Nephron progenitor cell (in vitro differentiated cells): ENCODE measurements at regions not wholly inside any gene's neighbourhood (a gene's known extent, or its start where the extent isn't known, plus 50 kb on each side); places are given as distances from the start of the nearest gene placed in this dataset.

ENCODE experiments used
- DNase-seq: peaks from one replicate; pipeline ENCODE4 v3.0.0; 2021
- H3K27ac Mint-ChIP-seq: 2 replicates; pipeline ENCODE4 v1.8.0; 2021; ENCODE audit warnings: mild to moderate bottlenecking, moderate library complexity, mixed read lengths
- H3K27me3 Mint-ChIP-seq: 2 replicates; pipeline ENCODE4 v1.8.0; 2021; ENCODE audit warnings: mild to moderate bottlenecking, low read depth, mixed read lengths; ENCODE audit not compliant: poor library complexity
- H3K36me3 Mint-ChIP-seq: 2 replicates; pipeline ENCODE4 v1.8.0; 2021; ENCODE audit warnings: low read depth, mixed read lengths
- H3K4me1 Mint-ChIP-seq: 2 replicates; pipeline ENCODE4 v1.8.0; 2021; ENCODE audit warnings: mixed read lengths
- H3K4me3 Mint-ChIP-seq: 2 replicates; pipeline ENCODE4 v1.8.0; 2021; ENCODE audit warnings: mild to moderate bottlenecking, moderate library complexity, mixed read lengths
- H3K9me3 Mint-ChIP-seq: 2 replicates; pipeline ENCODE4 v1.8.0; 2021; ENCODE audit warnings: mild to moderate bottlenecking, moderate library complexity, mixed read lengths
- CTCF ChIP-seq: fragments of 200-600 bp; sonication (generic); IDR thresholded peaks from 2 replicates; pipeline ENCODE4 v1.5.0; 2021; ENCODE audit warnings: antibody characterized with exemption

GRCh38 chr3:18951333-18951732 lies 197.0 kb upstream of the KCNH8 start:
- DNase-seq, result no peak
- no peak overlapping the region for H3K4me3 Mint-ChIP-seq
- no peaks in the 10 kb centered on the region for H3K27me3 Mint-ChIP-seq
- no peak overlapping the region for H3K27ac Mint-ChIP-seq
- no peaks in the 10 kb centered on the region for H3K36me3 Mint-ChIP-seq
- no peaks in the 10 kb centered on the region for H3K4me1 Mint-ChIP-seq
- TF ChIP-seq CTCF, result no peak
- H3K9me3 Mint-ChIP-seq, result peaks cover 5% of the 10 kb centered on the region

GRCh38 chr3:18946524-18946923 lies 201.8 kb upstream of the KCNH8 start:
- no peak for TF ChIP-seq CTCF
- H3K27ac Mint-ChIP-seq, result no peak overlapping the region
- H3K4me3 Mint-ChIP-seq, result no peak overlapping the region
- H3K4me1 Mint-ChIP-seq, result no peaks in the 10 kb centered on the region
- H3K36me3 Mint-ChIP-seq, result no peaks in the 10 kb centered on the region
- H3K9me3 Mint-ChIP-seq, result peaks cover 11% of the 10 kb centered on the region
- no peak for DNase-seq
- H3K27me3 Mint-ChIP-seq, result no peaks in the 10 kb centered on the region

- Mint-ChIP-seq H3K27ac (no peak overlapping the region), H3K36me3 (no peaks in the 10 kb centered on the region), H3K4me1 (no peaks in the 10 kb centered on the region), H3K9me3 (peaks cover 6% of the 10 kb centered on the region), H3K4me3 (no peak overlapping the region), H3K27me3 (no peaks in the 10 kb centered on the region)
- TF ChIP-seq CTCF, result no peak
- DNase-seq, result no peak
Measured at GRCh38 chr3:18937574-18937973, 210.7 kb upstream of the KCNH8 start.

GRCh38 chr3:18919158-18919557 lies 229.2 kb upstream of the KCNH8 start:
- no peak for TF ChIP-seq CTCF
- Mint-ChIP-seq H3K36me3 (no peaks in the 10 kb centered on the region), H3K4me1 (no peaks in the 10 kb centered on the region), H3K4me3 (no peak overlapping the region), H3K27me3 (peaks cover 4% of the 10 kb centered on the region), H3K27ac (no peak overlapping the region), H3K9me3 (no peaks in the 10 kb centered on the region)
- no peak for DNase-seq

GRCh38 chr3:18917923-18918322 lies 230.4 kb upstream of the KCNH8 start:
- H3K36me3 Mint-ChIP-seq, result no peaks in the 10 kb centered on the region
- H3K27ac Mint-ChIP-seq, result no peak overlapping the region
- H3K27me3 Mint-ChIP-seq, result peaks cover 4% of the 10 kb centered on the region
- TF ChIP-seq CTCF, result no peak
- no peaks in the 10 kb centered on the region for H3K9me3 Mint-ChIP-seq
- no peaks in the 10 kb centered on the region for H3K4me1 Mint-ChIP-seq
- no peak overlapping the region for H3K4me3 Mint-ChIP-seq
- no peak for DNase-seq

- no peak for TF ChIP-seq CTCF
- no peaks in the 10 kb centered on the region for H3K36me3 Mint-ChIP-seq
- no peak overlapping the region for H3K27ac Mint-ChIP-seq
- H3K4me3 Mint-ChIP-seq, result no peak overlapping the region
- no peaks in the 10 kb centered on the region for H3K4me1 Mint-ChIP-seq
- H3K9me3 Mint-ChIP-seq, result no peaks in the 10 kb centered on the region
- H3K27me3 Mint-ChIP-seq, result peaks cover 6% of the 10 kb centered on the region
- no peak for DNase-seq
Measured at GRCh38 chr3:18902081-18902793, 246.1 kb upstream of the KCNH8 start.
